Astrocyte (in vitro differentiated cells and primary cell): ENCODE measurements at regions not wholly inside any gene's neighbourhood (a gene's known extent, or its start where the extent isn't known, plus 50 kb on each side); places are given as distances from the start of the nearest gene placed in this dataset.

Source experiments
- EZH2 ChIP-seq: IDR thresholded peaks from 2 replicates; pipeline ENCODE4 v1.6.1; 2012; ENCODE audit warnings: mild to moderate bottlenecking, low read length, inconsistent platforms; ENCODE audit not compliant: insufficient read depth
- TF ChIP-seq, protein P1 (sequence below): IDR thresholded peaks from 2 replicates; pipeline ENCODE4 v1.5.1; 2011; ENCODE audit warnings: low read depth, mild to moderate bottlenecking, inconsistent platforms, low read length, moderate library complexity; ENCODE audit not compliant: insufficient read depth

DNA sequence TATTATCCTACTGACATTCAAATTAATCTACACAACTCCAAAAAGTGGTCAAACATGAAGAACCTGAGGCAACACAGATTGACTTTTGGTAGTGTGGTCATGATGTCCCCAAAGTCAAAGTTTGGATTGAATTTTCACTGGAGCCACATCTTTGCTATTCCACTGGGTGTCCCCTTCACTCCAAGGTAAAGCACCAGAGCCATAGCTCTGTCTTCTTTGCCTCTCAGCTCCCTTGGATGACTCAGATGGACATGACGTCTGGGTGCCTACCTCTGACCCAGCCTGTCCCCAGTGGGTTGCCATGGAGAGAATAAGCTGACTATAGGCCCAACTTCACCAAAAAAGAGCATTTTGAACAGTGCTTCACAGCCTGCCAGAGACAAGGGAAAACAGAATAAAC, 57.4 kb upstream of the ARHGAP42 start:
- TF ChIP-seq, protein P1, sequence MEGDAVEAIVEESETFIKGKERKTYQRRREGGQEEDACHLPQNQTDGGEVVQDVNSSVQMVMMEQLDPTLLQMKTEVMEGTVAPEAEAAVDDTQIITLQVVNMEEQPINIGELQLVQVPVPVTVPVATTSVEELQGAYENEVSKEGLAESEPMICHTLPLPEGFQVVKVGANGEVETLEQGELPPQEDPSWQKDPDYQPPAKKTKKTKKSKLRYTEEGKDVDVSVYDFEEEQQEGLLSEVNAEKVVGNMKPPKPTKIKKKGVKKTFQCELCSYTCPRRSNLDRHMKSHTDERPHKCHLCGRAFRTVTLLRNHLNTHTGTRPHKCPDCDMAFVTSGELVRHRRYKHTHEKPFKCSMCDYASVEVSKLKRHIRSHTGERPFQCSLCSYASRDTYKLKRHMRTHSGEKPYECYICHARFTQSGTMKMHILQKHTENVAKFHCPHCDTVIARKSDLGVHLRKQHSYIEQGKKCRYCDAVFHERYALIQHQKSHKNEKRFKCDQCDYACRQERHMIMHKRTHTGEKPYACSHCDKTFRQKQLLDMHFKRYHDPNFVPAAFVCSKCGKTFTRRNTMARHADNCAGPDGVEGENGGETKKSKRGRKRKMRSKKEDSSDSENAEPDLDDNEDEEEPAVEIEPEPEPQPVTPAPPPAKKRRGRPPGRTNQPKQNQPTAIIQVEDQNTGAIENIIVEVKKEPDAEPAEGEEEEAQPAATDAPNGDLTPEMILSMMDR: no peak
- TF ChIP-seq EZH2: no peak
